D721Med (cell line): ENCODE measurements at regions not wholly inside any gene's neighbourhood (a gene's known extent, or its start where the extent isn't known, plus 50 kb on each side); places are given as distances from the start of the nearest gene placed in this dataset.
"Not testable (repeated sequence)": the region's sequence is repeated elsewhere in the genome, so short reads cannot be mapped to it uniquely, and the experiment has no call there.

Source experiments
- DNase-seq: peaks from one replicate; pipeline ENCODE4 v3.0.0; 2011; ENCODE audit warnings: low spot score; ENCODE audit not compliant: insufficient read length
- FAIRE-seq: peaks from 2 replicates; lab custom pipeline; 2011; peaks lifted over from hg19 to GRCh38; lab: Jason Lieb, UNC
- CTCF ChIP-seq: IDR thresholded peaks from 2 replicates; pipeline ENCODE4 v1.5.1; 2012; ENCODE audit warnings: mild to moderate bottlenecking, control low read depth; ENCODE audit not compliant: insufficient read depth; ENCODE audit errors: missing control alignments

DNA sequence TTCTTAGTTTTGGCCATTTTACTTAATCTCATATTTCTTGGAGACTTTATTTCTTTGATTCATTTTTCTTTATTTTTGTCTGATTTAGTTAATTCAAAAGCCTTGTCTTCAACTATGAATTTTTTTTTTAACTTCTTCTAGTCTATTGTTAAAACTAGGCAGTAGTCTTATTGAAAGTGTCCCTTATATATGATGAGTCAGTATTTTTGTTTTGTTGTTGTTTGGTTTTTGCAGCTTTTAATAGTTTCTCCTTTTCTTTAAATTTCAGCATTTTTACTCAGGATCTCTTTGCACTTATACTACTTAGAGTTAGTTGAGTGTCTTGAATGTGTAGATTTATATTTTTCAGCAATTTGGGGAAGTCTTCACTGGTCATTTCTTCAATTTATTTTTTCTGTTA, 758.5 kb upstream of the CDH8 start:
- no peak for DNase-seq
- no peak for TF ChIP-seq CTCF
- no peak for FAIRE-seq

DNA sequence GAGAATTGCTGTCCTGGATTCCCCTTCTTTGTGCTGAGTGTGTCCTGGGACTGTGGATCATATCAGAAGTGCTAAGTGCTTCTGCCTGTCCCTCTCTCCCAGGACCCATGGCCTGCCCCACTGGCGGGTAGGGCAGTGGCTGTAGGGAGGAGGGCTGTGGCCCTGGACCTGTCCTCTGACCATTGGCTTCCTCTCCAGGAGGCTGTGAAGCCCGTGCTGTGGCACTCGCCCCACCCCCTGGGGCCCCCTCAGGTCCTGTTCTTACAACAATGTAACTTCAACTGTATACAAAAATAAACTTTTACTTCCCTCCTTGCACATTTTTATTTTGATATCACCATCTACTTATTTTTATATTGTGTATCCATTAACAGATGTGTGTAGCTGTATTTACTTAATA, 743.8 kb upstream of the CDH8 start:
- DNase-seq, FAIRE-seq: not testable (repeated sequence)

DNA sequence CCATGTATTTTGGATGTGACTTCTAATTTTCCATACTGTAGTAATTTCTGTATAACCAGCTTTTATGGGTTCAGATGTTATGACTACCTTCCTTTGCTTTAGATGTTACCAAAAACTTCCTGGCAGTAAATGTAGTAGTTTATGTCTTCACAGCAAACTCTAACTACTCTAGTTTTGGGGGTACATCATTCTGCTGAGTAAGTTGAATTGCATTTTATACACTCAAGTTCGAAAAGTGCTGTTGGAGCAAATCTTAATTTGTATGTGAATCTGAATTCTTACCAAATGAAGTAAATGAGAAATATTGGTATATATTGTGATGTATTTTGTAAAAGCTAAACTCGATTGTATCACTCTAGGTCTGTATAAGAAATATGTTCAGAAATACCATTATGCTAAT, 728.3 kb upstream of the CDH8 start:
- FAIRE-seq (no peak), DNase-seq (no peak)
- no peak for TF ChIP-seq CTCF

- DNase-seq (no peak), FAIRE-seq (no peak)
- no peak for TF ChIP-seq CTCF
These were observed 724.2 kb upstream of the CDH8 start for GRCh38 chr16:62760398-62760797.

GRCh38 chr16:62755938-62756337, 719.7 kb upstream of the CDH8 start:
- no peak for TF ChIP-seq CTCF
- no peak for DNase-seq
- FAIRE-seq: no peak

GRCh38 chr16:62752854-62753253, 716.6 kb upstream of the CDH8 start:
- FAIRE-seq (no peak), DNase-seq (no peak)
- no peak for TF ChIP-seq CTCF

- FAIRE-seq: no peak
- no peak for DNase-seq
- TF ChIP-seq CTCF: no peak
These were observed 715.0 kb upstream of the CDH8 start for GRCh38 chr16:62751218-62751617.

DNA sequence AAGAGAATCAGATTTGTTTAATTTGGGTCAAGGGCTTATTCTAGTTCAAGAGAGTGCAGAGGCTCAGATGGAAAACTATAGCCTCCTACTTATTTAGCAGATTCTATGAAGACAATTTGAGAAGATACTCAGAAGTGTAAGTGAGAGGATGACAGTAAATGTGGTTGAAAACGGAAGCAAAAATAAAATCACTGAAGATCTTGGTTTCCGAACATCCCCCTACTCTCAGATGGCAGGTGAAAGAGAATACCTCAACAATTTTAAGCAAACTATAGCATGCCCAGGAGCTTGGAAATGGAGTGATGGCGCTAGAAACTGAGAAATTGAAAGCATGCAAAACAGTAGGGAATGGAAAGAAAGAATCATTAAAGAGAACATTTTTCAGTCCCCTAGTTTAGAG, 705.5 kb upstream of the CDH8 start:
- FAIRE-seq (no peak), DNase-seq (no peak)
- TF ChIP-seq CTCF: no peak
